ENCODE measurements at regions not wholly inside any gene's neighbourhood (a gene's known extent, or its start where the extent isn't known, plus 50 kb on each side); places are given as distances from the start of the nearest gene placed in this dataset.

- peak; percentile 11 for DNase-seq
These were observed 173.7 kb downstream of the ZBTB18 start for GRCh38 chr1:244224487-244225430.

GRCh38 chr1:244226435-244226834, 175.4 kb downstream of the ZBTB18 start:
- DNase-seq, result no peak

GRCh38 chr1:244230470-244230869, 179.4 kb downstream of the ZBTB18 start:
- DNase-seq, result no peak

GRCh38 chr1:244231193-244231571, 180.1 kb downstream of the ZBTB18 start:
- DNase-seq, result no peak

GRCh38 chr1:244231572-244232315, 180.7 kb downstream of the ZBTB18 start:
- no peak for DNase-seq

GRCh38 chr1:244234009-244234643, 183.0 kb downstream of the ZBTB18 start:
- DNase-seq, result no peak

GRCh38 chr1:244235157-244235556, 184.1 kb downstream of the ZBTB18 start:
- no peak for DNase-seq

- no peak for DNase-seq
These were observed 185.0 kb downstream of the ZBTB18 start for GRCh38 chr1:244236101-244236500.

GRCh38 chr1:244236721-244237120, 185.6 kb downstream of the ZBTB18 start:
- DNase-seq, result no peak

- no peak for DNase-seq
These were observed 186.4 kb downstream of the ZBTB18 start for GRCh38 chr1:244237445-244237844.

GRCh38 chr1:244239261-244239770, 188.2 kb downstream of the ZBTB18 start:
- no peak for DNase-seq

GRCh38 chr1:244241438-244241837, 190.4 kb downstream of the ZBTB18 start:
- no peak for DNase-seq

- no peak for DNase-seq
These were observed 191.4 kb downstream of the ZBTB18 start for GRCh38 chr1:244242446-244242845.

- no peak for DNase-seq
These were observed 195.3 kb downstream of the ZBTB18 start for GRCh38 chr1:244246334-244246733.

- no peak for DNase-seq
These were observed 197.3 kb downstream of the ZBTB18 start for GRCh38 chr1:244248426-244248825.

GRCh38 chr1:244252211-244252610, 199.5 kb downstream of the ADSS2 start:
- no peak for DNase-seq

- peak; percentile 22 for DNase-seq
These were observed 197.2 kb downstream of the ADSS2 start for GRCh38 chr1:244254467-244254866.

- DNase-seq, result no peak
These were observed 196.2 kb downstream of the ADSS2 start for GRCh38 chr1:244255426-244255965.

GRCh38 chr1:244256086-244256676, 195.5 kb downstream of the ADSS2 start:
- no peak for DNase-seq

GRCh38 chr1:244264163-244264562, 187.5 kb downstream of the ADSS2 start:
- no peak for DNase-seq

- DNase-seq, result no peak
These were observed 186.2 kb downstream of the ADSS2 start for GRCh38 chr1:244265507-244265906.

- no peak for DNase-seq
These were observed 182.5 kb downstream of the ADSS2 start for GRCh38 chr1:244269169-244269568.

- DNase-seq, result no peak
These were observed 180.7 kb downstream of the ADSS2 start for GRCh38 chr1:244271004-244271403.

All from CD4-positive, alpha-beta T cell treated with Interleukin-21 for 1 hour (primary cell).